HG03025 (cell line): ENCODE measurements at regions not wholly inside any gene's neighbourhood (a gene's known extent, or its start where the extent isn't known, plus 50 kb on each side); places are given as distances from the start of the nearest gene placed in this dataset.
A peak's percentile ranks its signal among the peaks of the same experiment; 100 is the strongest.

Source experiments
- ATAC-seq: cut with Tn5 transposase; IDR thresholded peaks from one replicate; pipeline ENCODE4 v1.9.1; 2021; ENCODE audit warnings: mild to moderate bottlenecking, moderate library complexity; ENCODE audit not compliant: unreplicated experiment, low FRiP score

DNA sequence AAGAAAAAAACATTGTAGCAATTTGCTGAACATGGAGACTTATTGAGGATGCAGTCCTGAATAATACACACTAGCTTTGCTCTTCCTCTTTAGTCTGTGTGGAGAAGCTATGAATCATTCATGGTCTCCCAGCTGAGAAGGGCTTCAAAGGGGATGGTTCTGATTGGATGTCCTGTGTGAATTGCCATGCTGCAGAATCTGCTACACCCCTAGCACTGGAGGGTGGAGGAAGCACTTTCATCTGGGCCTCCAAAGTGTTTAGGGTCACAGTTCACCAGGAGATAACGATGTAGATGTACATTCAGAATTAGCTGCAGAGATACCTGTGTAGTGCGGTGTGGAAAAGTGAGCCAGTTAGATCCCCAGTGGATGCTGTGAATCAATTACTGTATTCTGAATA lies 321.1 kb upstream of the EDNRB start:
- ATAC-seq, result no peak

DNA sequence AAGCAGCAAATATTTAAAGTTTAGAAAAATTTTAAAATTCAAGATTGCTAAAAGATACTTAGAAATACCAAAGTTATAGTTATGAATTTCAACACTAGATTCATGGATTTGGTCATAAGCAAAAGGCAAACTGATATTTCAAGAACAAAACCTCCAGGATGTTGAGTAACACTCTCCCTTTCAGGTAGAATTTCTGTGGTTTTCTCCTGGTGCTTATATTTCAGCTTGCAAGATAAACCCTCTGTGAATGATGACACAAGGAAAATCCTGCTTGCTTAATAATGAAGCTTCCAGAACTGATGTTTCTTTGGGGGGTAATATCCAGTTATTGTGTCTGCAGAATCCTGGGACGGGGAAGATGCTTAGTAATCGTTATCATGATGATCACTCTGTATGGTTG lies 320.3 kb upstream of the EDNRB start:
- ATAC-seq, result no peak

DNA sequence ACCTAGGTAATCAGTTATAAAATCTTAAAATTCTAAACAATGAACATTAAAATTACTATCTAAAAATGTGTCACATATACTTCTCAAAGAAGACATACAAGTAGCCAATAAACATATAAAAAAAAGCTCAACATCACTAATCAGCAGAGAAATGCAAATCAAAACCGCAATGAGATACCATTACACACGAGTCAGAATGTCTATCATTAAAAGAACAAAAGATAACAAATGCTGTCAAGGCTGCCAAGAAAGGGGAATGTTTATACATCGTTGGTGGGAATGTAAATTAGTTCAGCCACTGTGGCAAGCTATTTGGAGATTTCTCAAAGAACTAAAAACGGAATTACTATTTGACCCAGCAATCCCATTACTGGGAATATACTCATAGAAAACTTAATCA lies 310.3 kb upstream of the EDNRB start:
- no peak for ATAC-seq

DNA sequence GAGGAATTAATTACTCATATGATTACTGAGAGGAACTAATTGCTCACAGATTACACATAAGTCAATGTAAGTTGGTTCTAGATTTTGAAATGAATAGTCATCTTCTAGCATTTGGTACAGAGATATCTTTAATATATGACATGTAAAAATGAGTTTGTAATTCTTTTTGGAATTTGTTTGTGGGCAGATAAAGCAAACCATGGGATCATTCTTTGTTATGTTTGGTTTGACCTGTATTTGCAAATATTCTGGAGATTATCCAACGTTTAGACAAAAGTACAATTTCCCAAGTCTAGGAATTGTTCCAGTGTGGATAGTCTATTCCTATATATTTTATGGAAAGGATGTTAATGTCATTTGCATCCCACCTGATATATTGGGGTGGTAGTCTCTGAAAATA lies 309.6 kb upstream of the EDNRB start:
- ATAC-seq, result no peak

DNA sequence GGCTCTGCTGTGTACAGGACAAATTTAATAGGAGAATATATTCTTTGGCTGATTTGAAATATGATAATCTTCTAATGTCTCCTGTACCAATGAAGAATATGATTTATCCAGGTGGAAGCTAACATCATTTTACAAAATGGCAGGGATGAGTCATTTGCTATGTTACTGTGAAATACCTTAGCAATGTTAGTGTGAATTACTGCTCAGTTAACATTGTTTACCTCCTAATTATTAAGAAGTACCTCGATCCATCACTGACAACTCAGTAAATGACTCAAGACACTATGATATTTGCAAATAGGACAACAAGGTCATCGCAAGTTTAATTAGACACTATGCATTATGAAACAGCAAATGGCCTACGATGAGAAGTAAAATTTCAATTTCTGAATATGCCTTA lies 309.1 kb upstream of the EDNRB start:
- no peak for ATAC-seq

DNA sequence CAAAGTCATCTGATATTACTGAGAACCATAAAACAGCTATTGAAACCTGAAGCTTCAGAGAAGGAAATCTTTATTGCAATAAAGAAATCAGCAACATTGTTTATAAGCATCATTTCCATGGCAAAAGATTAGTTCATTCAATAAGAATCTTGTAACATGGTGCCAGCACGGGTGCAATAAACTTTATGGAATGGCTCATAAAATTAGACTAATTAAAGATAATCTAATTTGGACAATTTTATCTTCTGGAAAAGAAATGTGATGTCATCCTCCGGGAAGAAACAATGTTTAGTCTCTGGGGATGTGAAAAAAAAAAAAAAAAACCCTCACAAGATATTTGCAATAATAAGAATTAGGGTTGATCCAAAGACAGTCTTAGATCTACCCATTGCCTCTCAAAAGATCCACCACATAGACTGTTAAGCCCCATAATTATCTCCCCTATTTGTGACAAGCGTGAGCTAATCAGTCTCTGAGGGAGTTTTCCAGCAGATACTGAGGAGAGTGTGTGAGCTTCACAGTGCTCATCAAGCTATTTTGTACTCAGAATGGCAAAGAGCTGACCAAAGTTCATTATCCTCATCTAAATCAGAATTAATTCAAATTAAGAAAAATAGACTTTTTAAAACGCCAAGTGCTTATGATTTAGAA lies 297.0 kb upstream of the EDNRB start:
- ATAC-seq, result no peak

DNA sequence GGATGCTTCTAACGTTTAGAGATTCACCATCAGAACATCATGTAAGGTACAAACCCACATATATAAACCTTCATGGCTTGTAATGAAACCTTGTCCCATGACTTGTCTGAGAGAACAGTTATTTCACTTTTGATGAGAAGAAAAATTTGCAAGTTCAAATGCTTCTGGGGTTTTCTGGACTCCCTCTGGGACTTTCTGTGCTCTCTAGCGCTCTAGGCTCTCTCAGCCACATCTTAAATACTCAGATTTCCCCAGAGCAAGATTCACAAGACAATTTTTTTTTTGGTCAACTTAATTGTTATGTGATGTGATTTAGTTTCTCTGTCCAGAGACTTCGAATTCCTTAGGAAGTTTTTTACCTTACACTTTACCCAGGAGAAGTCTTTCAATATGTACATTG lies 282.8 kb upstream of the EDNRB start:
- no peak for ATAC-seq

DNA sequence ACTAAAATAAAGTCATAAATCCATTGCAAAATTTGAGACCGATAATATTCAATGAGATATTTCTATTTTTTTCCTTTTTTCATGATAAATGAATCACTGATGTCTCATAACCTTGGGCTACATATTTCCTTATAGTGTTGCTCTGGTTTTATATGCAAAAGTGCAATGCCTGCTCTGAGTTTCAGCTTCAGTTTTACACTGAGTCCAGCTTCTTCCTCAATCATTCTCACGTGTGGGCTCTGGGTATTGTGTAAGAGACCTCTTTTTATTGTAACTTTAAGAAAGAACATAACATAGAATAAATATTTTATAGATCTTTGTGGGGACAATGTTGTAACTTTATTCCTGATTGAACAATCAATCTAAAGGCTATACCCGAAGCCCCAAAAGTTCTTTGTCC lies 280.2 kb upstream of the EDNRB start:
- ATAC-seq, result no peak

DNA sequence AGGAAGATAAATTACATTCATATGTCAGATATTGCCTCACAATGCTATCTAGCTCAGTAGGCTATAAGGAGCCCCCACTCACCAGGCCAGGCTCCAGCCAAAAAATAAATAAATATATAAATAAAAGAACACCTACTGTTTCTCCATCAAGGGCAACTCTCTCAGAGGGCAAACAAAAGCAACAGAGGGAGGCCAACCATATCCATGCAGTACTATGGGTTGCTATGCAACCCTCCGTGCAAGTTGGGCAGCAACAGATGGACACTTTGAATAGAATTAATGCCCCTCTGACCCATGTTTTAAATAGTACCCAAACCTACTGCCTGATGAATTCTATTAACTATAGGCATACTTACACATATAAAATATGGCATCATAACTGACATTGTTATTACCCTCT lies 279.8 kb upstream of the EDNRB start:
- ATAC-seq, result no peak

DNA sequence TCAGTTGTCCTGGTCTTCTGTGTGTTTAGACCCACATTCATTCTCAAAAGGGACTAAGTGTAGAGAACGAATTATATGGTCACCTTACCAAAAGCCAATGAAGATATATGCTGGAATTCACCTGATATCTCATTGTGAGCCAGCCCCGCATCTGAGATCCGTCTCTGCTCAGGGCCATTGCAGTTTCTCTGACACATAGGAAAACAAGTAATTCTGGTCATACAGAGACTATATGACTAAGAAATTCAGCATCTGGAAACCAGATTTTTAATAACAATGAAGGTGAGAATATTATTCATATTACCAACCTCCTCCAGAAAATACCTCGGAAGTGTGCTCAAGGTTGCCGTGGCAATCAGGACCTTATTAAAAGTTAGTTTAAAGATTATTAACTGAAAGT lies 278.6 kb upstream of the EDNRB start:
- no peak for ATAC-seq

DNA sequence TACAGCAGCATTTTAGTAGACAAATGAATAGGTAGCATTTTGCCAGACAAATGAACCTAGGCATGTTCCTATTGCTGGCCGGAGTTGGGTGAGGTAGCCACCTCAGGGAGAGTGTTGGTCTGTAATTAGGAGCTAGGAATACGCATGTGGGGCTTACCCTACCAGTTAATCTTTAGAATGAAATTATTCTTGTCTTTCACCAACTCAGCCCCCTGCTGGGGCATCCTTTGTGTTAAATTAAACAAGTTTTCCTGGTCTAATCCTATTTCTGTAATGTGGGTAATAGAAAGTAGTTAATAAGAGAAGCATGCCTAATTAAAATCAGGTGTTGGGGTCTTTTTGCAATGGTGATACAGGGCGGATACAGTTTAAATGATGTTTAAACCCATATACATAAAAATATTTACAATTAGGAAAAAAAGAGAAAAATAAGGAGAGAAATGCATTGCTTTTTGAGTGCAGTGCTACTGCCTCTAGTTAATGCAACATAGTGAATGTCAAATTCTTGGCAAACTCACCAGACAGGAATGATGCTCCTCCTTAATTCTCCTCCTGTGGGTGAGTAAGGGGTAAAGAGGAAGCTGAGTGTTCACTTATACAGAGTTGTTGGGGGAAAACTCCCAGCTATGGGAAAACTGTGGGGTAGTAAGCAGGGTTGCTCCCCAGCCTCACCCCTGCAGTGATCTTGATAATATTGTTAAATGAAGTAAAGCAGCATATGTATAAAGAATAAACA lies 276.4 kb upstream of the EDNRB start:
- ATAC-seq, result no peak

DNA sequence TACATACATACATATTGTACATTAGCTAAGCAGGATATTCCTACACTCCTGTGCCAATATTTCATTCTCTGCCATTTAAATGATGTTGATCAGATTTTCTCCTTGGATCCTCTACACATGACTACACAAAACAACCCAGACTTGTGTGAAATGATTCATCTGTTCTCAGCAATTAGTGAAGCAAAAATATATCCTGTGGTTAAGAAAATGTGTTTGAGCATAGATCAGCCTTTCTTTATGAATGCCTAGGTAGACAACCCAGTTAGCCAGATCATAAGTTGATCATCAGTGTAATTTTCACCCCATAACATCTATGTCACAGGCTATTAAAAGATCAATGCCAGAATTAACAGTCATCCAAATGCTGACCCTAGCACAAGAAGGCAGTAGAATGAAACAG lies 275.2 kb upstream of the EDNRB start:
- no peak for ATAC-seq

DNA sequence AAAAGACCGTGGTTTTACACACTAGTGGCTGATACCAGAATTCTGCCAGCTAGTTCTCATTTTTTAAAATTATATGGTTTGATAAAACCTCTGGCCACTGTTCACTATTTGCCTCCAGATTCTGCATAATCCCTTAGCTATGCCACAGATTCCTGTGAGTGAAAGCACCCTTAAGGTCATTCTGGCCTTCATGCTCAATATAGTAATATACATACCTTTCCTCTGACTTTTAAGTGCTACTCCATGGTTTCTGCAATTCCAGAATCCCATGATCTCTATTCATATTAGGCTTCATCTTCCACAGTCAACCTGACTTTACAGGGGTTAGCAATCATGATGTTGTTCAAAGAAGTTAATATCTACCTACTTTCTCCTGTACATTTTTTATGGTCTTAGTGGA lies 274.1 kb upstream of the EDNRB start:
- ATAC-seq, result no peak

DNA sequence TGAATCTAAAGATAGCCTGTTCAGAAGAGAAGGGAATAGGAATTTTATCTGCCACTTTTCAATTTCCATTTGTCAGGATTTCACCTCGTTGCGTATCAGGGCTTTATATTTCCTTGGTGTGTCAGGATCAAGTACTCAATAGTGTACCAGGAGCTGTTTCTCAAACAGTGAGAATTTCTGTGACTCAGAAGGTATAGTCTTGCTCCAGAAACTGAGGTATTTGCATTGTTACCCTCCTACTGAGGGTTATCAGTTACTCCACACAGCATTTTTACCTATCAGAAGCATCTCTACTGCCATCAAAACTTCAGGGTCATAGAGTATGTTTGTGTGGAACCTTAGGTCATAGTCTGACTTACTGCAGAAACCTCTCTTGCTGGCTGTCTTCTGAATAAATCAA lies 271.7 kb upstream of the EDNRB start:
- ATAC-seq, result no peak

DNA sequence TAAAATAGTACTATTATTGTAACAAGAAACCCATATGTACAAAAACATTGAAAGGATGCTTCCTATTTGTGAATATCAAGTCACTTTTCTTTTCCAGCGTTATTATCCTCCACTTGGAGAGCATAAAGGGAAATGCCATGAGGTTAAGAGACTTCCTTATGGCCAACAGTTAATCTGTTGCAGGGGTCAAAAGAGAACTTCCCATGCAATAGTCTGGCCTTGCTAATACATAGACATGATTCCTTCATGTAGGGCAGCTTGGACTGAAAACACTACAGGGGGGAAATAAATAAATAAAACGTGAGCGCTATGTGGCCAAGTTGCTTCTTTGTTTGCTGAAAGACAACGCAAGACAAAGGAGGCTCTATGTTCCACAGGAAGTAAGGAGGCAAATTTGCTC lies 269.1 kb upstream of the EDNRB start:
- no peak for ATAC-seq

DNA sequence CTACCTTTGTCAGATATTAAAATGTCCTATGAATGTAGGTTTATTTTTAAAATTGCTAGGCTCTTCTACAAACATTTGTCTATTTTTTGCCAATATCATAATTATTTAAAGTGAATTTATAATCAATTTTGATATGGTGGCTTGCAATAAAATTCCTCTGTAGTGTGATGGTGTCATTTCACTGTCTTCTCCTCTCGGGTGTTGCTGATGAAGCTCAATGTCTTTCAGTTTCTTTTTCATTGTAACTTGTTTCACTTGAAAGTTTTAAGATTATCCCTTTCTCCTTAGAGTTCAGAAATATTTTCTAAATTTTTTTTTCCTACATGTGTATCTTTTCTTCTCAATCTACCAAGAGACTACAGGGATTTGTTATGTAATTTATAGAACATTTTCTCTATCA lies 267.1 kb upstream of the EDNRB start:
- ATAC-seq, result peak; percentile 54

DNA sequence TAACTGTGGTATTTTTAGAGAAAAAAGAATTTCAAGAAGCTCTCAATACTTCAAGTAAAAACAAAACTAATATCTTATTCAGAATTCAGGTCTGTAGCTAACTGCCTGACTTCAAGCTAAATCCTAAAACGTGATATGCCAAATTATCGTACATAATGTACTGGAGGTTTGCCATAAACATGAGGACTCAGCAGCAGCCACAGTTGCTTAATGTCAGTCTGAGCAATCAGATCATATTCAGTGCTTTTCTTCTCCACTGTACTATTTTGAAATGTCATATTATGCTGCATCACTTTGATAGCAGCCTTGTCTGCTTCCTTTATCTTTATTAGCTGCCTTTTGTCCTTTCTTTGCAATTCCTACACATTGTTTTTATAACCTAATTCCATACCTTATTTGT lies 265.1 kb upstream of the EDNRB start:
- no peak for ATAC-seq

DNA sequence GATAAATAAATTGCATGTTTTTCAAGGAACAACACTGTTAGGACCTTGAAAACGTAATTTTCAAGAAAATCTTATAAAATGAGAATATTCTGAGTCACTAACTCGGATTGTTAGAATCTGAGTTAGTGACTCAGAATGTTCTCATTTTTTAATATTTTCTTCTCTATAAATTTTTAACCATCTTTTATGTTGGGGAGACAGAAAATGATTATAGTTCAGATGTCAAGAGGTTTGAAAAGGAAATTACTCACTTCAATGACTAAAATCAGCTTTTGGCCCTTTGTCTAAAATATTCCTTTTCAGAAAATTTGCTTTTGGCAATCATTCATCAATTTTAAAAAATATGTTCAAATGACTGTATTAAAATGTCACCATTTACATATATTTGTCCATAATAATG lies 264.2 kb upstream of the EDNRB start:
- ATAC-seq, result no peak

DNA sequence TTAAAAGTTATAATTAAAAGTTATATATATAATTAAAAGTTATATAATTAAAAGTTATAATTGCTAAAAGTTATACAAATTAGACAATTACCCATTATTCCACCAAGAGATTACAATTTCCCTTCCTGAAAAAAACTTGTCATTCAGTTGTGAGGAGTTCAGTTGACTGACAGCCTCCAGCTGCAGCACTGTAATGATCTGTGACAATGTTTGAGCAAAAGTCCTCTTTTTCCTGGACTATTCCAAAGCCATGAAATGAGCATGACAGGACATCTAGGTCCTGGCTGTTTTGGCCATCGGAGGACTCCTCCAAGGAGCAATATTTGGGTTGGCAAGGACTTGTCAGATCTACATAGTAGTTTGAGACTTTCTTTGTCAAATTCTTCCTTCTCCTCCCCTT lies 258.7 kb upstream of the EDNRB start:
- no peak for ATAC-seq

DNA sequence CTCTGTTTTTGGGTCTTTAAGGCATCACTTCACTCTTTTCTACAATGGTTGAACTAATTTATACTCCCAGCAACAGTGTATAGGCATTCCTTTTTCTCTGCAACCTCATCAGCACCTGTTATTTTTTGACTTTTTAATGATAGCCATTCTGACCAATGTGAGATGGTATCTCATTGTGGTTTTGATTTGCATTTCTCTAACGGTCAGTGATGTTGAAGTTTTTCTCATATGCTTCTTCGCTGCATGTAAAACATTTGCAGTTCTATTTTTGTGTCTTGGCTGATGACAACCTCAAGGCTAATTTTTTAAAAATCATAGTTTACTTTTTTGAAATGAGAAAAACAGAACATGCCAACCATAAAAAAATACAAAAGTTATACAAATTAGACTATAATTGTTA lies 258.2 kb upstream of the EDNRB start:
- ATAC-seq, result no peak

DNA sequence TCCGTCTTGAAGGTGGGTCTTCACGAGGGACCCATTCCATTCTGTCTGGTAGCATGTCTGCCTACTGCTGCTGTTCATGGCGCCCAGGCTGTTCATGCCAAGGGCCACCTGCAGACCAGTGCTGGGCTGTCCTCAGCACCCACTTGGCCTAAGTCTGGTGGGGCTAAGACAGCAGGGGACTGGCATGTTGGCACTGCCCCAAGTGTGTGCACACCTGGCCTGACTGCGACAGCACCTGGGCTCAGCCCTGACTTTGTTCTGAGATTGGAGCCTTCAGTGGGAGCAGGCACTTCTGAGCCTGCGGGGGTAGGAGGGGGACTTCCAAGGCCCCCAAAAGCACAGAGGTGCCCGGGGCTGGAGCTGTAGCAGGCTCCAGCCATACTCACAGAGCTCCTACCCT lies 250.8 kb upstream of the EDNRB start:
- no peak for ATAC-seq

DNA sequence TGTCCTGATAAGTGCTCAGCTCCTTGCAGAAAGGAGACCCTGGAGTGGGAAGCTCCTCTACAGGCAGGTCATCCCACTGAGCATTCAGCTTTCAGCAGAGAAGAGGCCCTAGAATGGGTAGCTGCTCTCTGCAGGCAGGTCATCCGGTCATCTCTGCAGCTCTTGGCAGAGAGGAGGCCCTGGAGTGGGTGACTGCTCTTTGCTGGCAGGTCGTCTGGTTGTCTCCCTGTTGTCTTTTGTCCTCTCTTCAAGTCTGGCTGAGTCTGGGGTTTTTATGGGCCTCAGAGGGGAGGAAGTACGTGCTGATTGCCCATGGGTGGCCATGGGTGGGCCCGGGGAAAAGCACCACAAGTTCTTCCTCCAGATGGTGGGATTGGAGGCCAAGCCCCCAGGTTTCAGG lies 250.3 kb upstream of the EDNRB start:
- ATAC-seq, result no peak

DNA sequence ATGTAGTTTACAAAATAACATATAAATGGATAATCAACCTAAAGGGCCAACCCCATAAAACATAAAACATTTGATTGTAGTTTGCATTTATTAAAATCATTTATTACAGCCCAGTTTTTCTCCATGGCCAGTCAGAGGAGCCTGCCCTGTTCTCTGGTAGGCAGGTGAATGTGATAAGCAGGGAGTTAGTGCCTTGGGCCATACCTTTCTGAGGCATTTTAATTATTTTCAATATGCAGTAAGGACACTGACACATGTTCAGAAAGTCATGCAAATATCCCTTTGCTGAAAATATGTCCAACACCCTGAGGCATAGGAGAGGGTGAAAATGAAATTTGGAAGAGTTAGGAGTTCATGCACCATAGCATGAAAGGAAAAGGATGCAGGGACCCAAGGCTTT lies 242.6 kb upstream of the EDNRB start:
- no peak for ATAC-seq
